Endodermal cell (in vitro differentiated cells): ENCODE measurements at regions not wholly inside any gene's neighbourhood (a gene's known extent, or its start where the extent isn't known, plus 50 kb on each side); places are given as distances from the start of the nearest gene placed in this dataset.

ENCODE experiments used
- DNase-seq: peaks from one replicate; pipeline ENCODE4 v3.0.0-alpha.2; 2017
- H3K27ac ChIP-seq: 2 replicates; pipeline ENCODE4 v1.5.1; 2013; ENCODE audit warnings: mild to moderate bottlenecking, low read depth, low read length, moderate library complexity
- H3K27me3 ChIP-seq: 2 replicates; pipeline ENCODE4 v1.6.1; 2013; ENCODE audit warnings: mild to moderate bottlenecking, low read length, moderate library complexity; ENCODE audit not compliant: insufficient read depth, control insufficient read depth, poor library complexity, severe bottlenecking
- H3K36me3 ChIP-seq: 2 replicates; pipeline ENCODE4 v1.7.0; 2013; ENCODE audit warnings: mild to moderate bottlenecking, low read length, moderate library complexity; ENCODE audit not compliant: control insufficient read depth, insufficient read depth
- H3K4me1 ChIP-seq: one replicate; pipeline ENCODE4 v1.7.0; 2013; ENCODE audit warnings: low read length; ENCODE audit not compliant: control insufficient read depth, insufficient read depth
- H3K4me3 ChIP-seq: 2 replicates; pipeline ENCODE4 v1.5.1; 2013; ENCODE audit warnings: mild to moderate bottlenecking, low read length, moderate library complexity
- H3K9ac ChIP-seq: 2 replicates; pipeline ENCODE4 v1.6.1; 2013; ENCODE audit warnings: mild to moderate bottlenecking, low read length, moderate library complexity; ENCODE audit not compliant: poor library complexity, severe bottlenecking; ENCODE audit errors: extremely low read depth
- H3K9me3 ChIP-seq: 2 replicates; pipeline ENCODE4 v1.6.1; 2013; ENCODE audit warnings: mild to moderate bottlenecking, low read length, moderate library complexity; ENCODE audit not compliant: control insufficient read depth
- H3K27ac Mint-ChIP-seq: 2 replicates; pipeline ENCODE4 v1.8.0; 2020; ENCODE audit warnings: mixed read lengths
- H3K27me3 Mint-ChIP-seq: 2 replicates; pipeline ENCODE4 v1.8.0; 2021; ENCODE audit warnings: mild to moderate bottlenecking, mixed read lengths; ENCODE audit not compliant: insufficient read depth
- H3K36me3 Mint-ChIP-seq: 2 replicates; pipeline ENCODE4 v1.8.0; 2020; ENCODE audit warnings: low read depth, mixed read lengths
- H3K4me1 Mint-ChIP-seq: 2 replicates; pipeline ENCODE4 v1.8.0; 2020; ENCODE audit warnings: mixed read lengths
- H3K4me3 Mint-ChIP-seq: 2 replicates; pipeline ENCODE4 v1.8.0; 2020; ENCODE audit warnings: mild to moderate bottlenecking, moderate library complexity, mixed read lengths
- H3K9me3 Mint-ChIP-seq: 2 replicates; pipeline ENCODE4 v1.8.0; 2020; ENCODE audit warnings: mild to moderate bottlenecking, mixed read lengths
- WGBS, 2 experiments: methylation state at CpG; one replicate each; pipeline versions ENCODE4 v1.1.5 to v1.1.7; 2013; ENCODE audit warnings: missing lambda C conversion rate in 2 of 2, mixed read lengths in 1 of 2; ENCODE audit not compliant: insufficient coverage in 1 of 2, insufficient read length in 1 of 2; 5-methylcytosine and 5-hydroxymethylcytosine counted together
- TF ChIP-seq, protein P1 (sequence below): fragments of 200-600 bp; sonication (generic); conservative IDR thresholded peaks from 2 replicates; pipeline ENCODE4 v1.5.0; 2021; ENCODE audit warnings: antibody characterized with exemption, mild to moderate bottlenecking

DNA sequence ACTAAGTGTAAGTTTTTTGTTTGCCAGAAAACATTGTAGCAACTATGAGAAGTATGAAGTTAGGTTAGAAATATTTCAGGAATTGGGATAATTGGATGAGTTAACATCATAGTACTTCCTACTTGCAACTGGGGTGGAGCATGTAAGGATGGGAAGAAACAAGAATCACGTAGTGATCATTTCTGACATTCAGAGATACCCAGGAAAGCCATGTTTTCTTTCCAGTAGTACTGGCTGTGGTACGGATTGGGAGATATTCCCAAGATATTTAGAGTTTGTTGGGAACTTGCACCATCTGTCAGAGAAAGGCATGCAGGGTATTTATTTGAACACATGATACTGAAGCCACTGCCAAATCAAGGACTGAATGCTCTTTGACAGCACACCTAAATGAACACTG is 87.6 kb upstream of the SLC4A4 start:
- Mint-ChIP-seq H3K27me3 (no peaks in the 10 kb centered on the region), H3K36me3 (no peaks in the 10 kb centered on the region), H3K27ac (no peak overlapping the region), H3K4me3 (no peak overlapping the region), H3K4me1 (peaks cover 7% of the 10 kb centered on the region), H3K9me3 (no peaks in the 10 kb centered on the region)
- no peak overlapping the region for H3K9ac ChIP-seq
- TF ChIP-seq, protein P1, sequence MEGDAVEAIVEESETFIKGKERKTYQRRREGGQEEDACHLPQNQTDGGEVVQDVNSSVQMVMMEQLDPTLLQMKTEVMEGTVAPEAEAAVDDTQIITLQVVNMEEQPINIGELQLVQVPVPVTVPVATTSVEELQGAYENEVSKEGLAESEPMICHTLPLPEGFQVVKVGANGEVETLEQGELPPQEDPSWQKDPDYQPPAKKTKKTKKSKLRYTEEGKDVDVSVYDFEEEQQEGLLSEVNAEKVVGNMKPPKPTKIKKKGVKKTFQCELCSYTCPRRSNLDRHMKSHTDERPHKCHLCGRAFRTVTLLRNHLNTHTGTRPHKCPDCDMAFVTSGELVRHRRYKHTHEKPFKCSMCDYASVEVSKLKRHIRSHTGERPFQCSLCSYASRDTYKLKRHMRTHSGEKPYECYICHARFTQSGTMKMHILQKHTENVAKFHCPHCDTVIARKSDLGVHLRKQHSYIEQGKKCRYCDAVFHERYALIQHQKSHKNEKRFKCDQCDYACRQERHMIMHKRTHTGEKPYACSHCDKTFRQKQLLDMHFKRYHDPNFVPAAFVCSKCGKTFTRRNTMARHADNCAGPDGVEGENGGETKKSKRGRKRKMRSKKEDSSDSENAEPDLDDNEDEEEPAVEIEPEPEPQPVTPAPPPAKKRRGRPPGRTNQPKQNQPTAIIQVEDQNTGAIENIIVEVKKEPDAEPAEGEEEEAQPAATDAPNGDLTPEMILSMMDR: no peak
- no peaks in the 10 kb centered on the region for H3K9me3 ChIP-seq
- no peaks in the 10 kb centered on the region for H3K36me3 ChIP-seq
- DNase-seq: no peak
- H3K4me1 ChIP-seq: no peaks in the 10 kb centered on the region
- H3K27me3 ChIP-seq: no peaks in the 10 kb centered on the region
- WGBS, 2 experiments: 93 to 100% methylated on average over 2 of the region's 2 CpGs
- no peak overlapping the region for H3K27ac ChIP-seq
- H3K4me3 ChIP-seq: no peak overlapping the region

DNA sequence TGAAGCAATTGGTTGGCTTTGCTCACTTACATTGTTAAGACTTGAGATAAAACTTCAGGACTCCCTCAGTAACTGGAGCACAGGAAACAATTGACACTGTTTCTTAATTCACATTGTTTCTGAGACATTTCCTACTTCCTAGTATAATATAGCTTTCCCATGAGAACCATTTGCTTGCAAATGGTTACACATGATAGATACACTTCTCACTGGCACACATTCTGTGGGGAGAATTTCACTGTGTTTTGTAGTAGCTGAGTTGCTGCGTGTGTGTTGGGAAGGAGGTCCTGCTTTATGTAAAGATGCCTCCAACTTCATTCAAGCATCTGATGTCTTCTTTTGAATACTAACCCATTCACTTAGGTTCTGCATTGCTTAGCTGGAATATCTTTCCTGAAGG is 85.3 kb upstream of the SLC4A4 start:
- Histone ChIP-seq H3K9me3 (no peaks in the 10 kb centered on the region), H3K4me1 (no peaks in the 10 kb centered on the region), H3K36me3 (no peaks in the 10 kb centered on the region), H3K27ac (no peak overlapping the region), H3K9ac (no peak overlapping the region), H3K27me3 (no peaks in the 10 kb centered on the region), H3K4me3 (no peak overlapping the region)
- H3K36me3 Mint-ChIP-seq: no peaks in the 10 kb centered on the region
- TF ChIP-seq, protein P1: no peak
- no peak overlapping the region for H3K4me3 Mint-ChIP-seq
- H3K9me3 Mint-ChIP-seq: no peaks in the 10 kb centered on the region
- WGBS, 2 experiments: 100% methylated on average over 1 of the region's 1 CpG; no CpG with 5 or more reads in 1 of the 2 experiments
- H3K27me3 Mint-ChIP-seq: no peaks in the 10 kb centered on the region
- no peak for DNase-seq
- H3K4me1 Mint-ChIP-seq: no peaks in the 10 kb centered on the region
- no peak overlapping the region for H3K27ac Mint-ChIP-seq

DNA sequence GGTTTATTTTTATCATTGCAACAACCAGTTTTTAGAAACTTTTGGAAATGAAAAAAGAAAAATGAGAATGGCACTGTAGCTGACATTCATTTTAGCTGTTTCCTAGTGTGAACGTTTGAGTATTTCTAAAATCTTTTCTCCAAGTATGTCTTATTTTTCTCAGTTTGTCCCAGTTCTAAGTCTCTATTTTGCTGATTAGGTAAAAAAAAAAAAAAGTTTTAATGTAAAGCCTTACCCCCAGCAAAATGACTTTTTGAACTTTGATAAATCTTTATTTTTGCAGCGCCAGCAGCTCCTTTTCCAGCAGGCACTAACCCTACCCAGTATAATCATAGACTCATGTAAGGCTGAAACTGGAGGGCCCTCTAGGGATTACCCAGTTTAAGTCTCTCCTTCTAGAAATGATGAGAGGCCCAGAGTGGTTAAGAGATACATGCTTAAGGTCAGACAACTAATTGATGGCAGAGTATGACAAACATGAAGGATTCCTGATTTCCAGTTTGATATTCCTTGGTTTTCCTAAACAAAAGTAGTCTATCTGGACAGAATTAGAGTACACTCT is 84.3 kb upstream of the SLC4A4 start:
- TF ChIP-seq, protein P1: no peak
- H3K4me1 Mint-ChIP-seq: no peaks in the 10 kb centered on the region
- no peak for DNase-seq
- H3K4me3 Mint-ChIP-seq: no peak overlapping the region
- no peak overlapping the region for H3K27ac Mint-ChIP-seq
- no peaks in the 10 kb centered on the region for H3K27me3 ChIP-seq
- WGBS, 2 experiments: 95% methylated on average over 2 of the region's 2 CpGs; no CpG with 5 or more reads in 1 of the 2 experiments
- H3K36me3 Mint-ChIP-seq: no peaks in the 10 kb centered on the region
- H3K9ac ChIP-seq: no peak overlapping the region
- no peaks in the 10 kb centered on the region for H3K4me1 ChIP-seq
- no peaks in the 10 kb centered on the region for H3K9me3 Mint-ChIP-seq
- no peak overlapping the region for H3K27ac ChIP-seq
- no peaks in the 10 kb centered on the region for H3K27me3 Mint-ChIP-seq
- no peaks in the 10 kb centered on the region for H3K36me3 ChIP-seq
- no peaks in the 10 kb centered on the region for H3K9me3 ChIP-seq
- no peak overlapping the region for H3K4me3 ChIP-seq
